HT1080 (cell line): ENCODE measurements at regions not wholly inside any gene's neighbourhood (a gene's known extent, or its start where the extent isn't known, plus 50 kb on each side); places are given as distances from the start of the nearest gene placed in this dataset.

Experiments used
- DNase-seq: peaks from one replicate; pipeline ENCODE4 v3.0.0-alpha.2; 2015; ENCODE audit warnings: low read depth

DNA sequence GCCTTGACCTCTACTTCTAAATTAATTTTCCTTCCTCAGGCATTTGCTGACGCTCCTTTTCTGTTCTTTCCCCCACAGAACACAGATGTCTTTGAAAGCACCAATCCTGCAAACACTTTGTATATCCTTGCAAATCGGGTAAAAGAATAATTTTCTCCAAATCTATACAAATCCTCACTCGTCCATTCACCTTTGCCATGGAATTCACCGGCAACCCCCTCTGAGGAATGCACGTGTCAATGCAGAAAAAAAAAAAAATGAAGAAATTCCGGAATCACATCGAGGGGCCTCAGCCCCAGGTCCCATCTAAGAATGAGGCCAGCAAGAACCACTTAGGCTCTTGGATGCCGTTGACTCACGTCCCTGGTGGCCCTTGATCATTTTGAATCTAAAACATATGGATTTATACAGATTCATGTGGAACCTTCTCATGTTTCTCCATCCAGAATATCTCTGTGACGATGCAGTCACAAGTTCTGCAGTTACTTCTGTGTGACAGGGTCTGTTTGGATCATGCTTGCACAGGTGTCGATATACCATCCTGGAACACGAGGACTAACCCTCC is 136.9 kb downstream of the RBFOX3 start:
- DNase-seq = no peak

- no peak for DNase-seq
These were observed 137.6 kb downstream of the RBFOX3 start for GRCh38 chr17:79473111-79473875.

- no peak for DNase-seq
These were observed 140.1 kb downstream of the RBFOX3 start for GRCh38 chr17:79470754-79471153.

DNA sequence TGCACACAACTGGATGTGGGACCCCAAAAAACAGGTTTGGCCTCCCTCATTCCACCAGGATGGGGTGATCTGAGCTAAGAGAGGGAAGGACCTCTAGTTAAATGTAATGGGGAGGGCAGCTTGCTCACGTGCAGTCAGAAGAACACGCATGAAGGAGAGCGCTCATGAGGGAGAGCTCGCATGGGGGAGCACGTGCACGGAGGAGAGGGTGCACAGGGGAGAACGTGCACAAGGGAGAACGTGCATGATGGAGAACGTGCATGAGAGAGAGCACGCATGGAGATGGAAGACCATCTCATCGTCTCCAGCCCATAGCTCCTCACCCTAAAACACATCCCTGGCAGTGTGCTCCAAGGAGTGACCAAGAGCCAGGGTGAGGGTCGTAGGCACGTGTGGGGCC is 141.2 kb downstream of the RBFOX3 start:
- DNase-seq = no peak

GRCh38 chr17:79468183-79468944 is 142.5 kb downstream of the RBFOX3 start:
- no peak for DNase-seq

GRCh38 chr17:79466562-79467350 is 144.1 kb downstream of the RBFOX3 start:
- DNase-seq = no peak

DNA sequence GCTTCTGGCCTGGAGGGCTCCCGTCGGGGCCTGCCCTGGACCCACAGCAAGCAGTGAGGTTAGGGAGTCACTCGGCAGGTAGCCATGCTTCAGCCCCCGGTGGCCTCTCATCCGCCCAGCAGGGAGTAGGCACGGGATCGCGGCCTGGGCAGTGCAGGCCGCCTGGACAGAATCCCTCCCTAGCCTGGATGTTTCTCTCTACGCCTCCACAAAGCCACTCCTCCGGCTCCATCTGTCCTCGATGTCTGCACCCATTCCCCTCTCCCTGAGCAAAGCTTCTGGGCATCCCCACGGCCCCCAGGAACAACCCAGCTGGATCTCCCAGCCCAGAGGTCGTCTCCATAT is 145.2 kb downstream of the RBFOX3 start:
- DNase-seq = no peak

GRCh38 chr17:79465011-79465680 is 145.7 kb downstream of the RBFOX3 start:
- DNase-seq = no peak

- no peak for DNase-seq
These were observed 146.4 kb downstream of the RBFOX3 start for GRCh38 chr17:79464318-79465010.

- no peak for DNase-seq
These were observed 147.2 kb downstream of the RBFOX3 start for GRCh38 chr17:79463421-79464317.

DNA sequence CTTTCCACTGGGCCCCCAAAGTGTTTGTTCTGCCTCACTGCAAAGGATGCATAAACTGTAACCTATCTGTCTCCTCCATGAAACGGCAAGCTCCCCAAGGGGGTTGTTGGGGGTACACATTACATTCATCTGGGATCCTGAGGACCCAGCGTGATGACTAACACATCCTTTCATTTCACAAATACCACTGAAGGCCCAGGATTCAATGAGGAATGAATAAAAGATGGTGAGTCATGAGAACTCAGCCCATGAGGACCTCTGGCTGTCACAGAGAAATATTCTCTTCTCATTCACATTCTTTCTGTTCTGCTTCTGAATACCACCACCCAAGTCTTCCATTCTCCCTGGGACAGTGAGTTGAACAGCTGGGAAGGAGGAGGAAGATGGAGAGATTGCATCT is 149.8 kb downstream of the RBFOX3 start:
- peak; percentile 61 for DNase-seq

GRCh38 chr17:79459846-79460245 is 151.0 kb downstream of the RBFOX3 start:
- DNase-seq = no peak

DNA sequence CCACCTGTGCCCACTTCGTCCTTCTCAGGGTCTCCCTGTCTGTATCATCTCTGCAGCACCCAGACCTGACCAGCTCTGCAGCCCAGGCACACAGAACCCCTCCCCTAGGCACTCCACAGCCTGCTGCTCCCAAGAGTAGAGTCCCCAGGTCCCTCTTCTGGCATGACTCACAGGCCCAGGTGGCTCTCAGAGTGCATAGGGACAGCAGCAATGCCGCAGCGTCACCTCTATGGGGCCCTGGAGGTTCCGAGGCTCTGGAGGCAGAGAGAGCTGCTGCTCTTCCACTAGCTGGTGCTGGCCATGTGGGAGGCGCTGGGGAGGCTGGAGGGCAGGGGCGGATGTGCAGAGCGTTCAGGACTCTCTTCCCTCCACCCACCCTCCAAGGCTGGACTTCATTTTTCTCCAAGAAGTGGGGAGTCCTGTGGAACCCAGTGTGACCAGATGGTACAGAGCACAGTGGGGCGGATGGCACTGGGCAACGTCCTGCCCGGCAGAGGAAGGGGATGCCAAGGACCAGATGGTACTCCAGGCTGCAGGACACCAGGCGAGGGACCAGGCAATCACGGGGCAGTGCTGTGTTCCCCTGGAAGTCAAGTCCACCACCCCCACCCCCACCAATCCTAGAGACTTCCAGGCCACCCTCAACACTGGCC is 151.7 kb downstream of the RBFOX3 start:
- no peak for DNase-seq

GRCh38 chr17:79458356-79458755 is 152.5 kb downstream of the RBFOX3 start:
- DNase-seq = no peak

DNA sequence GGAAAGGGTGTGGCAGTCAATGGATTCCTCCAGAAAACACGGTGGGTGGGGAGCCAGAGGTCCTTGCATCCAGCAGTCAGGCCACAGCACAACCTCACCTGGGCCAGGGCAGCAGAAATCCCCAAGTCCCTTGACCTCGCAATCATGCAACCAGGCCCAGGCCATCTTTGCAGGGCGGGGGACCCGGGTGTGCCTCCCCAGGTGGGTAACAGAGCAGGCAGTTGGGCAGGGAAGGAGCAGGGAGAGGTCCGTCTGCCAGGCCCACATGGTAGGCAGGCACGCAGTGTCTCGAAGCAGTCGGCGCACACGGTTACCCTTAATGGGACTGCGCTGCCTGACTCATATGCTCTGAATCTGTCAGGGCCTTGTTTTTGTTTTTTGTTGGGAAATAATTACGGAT is 153.0 kb downstream of the RBFOX3 start:
- no peak for DNase-seq

DNA sequence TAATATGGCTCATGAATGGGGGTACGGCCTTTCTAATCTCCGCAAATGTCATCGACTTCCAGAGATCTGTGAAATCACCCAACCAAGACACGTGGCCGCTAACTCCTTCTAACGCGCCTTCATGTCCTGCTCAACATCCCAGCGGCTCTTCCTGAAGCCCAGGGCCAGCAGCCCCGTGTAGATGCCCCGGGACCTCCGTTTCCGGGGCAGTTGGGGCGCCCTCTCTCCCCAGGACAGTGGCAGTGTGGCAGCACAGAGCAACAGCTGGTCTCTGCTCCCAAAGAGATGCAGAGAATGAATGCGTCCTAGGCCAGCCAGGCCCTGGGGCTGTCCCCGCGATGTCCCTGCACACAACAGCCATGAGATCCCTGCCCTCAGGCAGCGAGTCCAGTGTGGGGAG is 153.5 kb downstream of the RBFOX3 start:
- DNase-seq = no peak

- no peak for DNase-seq
These were observed 155.2 kb downstream of the RBFOX3 start for GRCh38 chr17:79455636-79456035.

DNA sequence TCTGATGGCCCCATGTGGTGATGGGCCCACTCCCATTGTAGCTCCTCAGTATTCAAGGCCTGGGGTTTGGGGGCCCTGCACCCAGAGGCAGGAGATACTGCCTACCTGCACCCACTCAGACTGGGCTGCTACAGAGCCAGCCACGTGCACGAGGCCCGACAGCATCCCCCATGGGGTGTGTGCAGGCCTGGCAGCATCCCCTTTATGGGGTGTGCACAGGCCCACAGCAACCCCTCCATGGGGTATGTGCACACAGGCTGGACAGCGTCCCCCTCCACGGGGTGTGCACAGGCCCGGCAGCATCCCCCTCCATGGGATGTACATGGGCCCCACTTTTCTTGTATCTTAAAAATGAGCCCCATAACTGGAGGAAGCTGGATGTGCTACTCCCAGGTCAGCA is 156.0 kb downstream of the RBFOX3 start:
- DNase-seq = no peak

GRCh38 chr17:79453481-79453880 is 157.4 kb downstream of the RBFOX3 start:
- no peak for DNase-seq
